ENCODE measurements at regions not wholly inside any gene's neighbourhood (a gene's known extent, or its start where the extent isn't known, plus 50 kb on each side); places are given as distances from the start of the nearest gene placed in this dataset.

DNA sequence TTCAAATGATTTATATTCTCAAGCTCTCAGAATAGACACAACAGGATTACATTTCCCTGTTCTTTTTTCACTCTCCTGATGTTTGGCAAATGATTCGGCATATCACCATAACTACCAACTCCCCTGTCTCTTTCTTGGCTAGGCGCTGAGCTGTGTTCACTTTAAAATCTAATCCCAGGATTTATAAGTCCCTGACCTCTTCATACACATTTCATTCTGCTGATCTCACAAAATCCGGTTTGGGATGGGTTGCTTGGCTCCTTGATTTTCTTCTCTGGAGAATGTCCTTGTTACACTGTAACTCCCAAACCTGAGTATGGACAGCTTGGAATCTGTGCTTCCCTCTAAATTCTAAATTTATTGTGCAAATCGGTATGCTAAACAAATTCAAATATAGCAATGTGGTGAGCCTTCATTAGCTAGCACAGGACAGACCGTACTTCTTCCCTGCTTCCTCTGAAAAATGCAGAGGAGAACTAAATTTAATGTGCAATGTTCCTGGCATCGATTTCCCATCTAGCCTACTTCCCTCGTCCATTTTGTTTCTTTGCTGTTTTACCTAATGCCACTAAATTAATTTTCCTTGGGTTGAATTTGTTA, 858.5 kb upstream of the FAT3 start:
- TF ChIP-seq, protein P1, sequence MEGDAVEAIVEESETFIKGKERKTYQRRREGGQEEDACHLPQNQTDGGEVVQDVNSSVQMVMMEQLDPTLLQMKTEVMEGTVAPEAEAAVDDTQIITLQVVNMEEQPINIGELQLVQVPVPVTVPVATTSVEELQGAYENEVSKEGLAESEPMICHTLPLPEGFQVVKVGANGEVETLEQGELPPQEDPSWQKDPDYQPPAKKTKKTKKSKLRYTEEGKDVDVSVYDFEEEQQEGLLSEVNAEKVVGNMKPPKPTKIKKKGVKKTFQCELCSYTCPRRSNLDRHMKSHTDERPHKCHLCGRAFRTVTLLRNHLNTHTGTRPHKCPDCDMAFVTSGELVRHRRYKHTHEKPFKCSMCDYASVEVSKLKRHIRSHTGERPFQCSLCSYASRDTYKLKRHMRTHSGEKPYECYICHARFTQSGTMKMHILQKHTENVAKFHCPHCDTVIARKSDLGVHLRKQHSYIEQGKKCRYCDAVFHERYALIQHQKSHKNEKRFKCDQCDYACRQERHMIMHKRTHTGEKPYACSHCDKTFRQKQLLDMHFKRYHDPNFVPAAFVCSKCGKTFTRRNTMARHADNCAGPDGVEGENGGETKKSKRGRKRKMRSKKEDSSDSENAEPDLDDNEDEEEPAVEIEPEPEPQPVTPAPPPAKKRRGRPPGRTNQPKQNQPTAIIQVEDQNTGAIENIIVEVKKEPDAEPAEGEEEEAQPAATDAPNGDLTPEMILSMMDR (IDR thresholded peaks at IDR 0.05) = no peak
- no peak for TF ChIP-seq EZH2 (IDR thresholded peaks at IDR 0.05; ENCODE audit: borderline replicate concordance, insufficient read depth, low read depth, low read length, poor library complexity, severe bottlenecking)
